Large intestine (tissue), 3 donors: ENCODE measurements at regions not wholly inside any gene's neighbourhood (a gene's known extent, or its start where the extent isn't known, plus 50 kb on each side); places are given as distances from the start of the nearest gene placed in this dataset.
A peak's percentile ranks its signal among the peaks of the same experiment; 100 is the strongest.

Experiments used
- DNase-seq, 2 donors: peaks; one replicate each; pipeline versions ENCODE4 v3.0.0 to v3.0.0-alpha.2; 2013
- H3K27ac ChIP-seq: one replicate; pipeline ENCODE4 v1.5.1; 2013; ENCODE audit warnings: low read length
- H3K27me3 ChIP-seq: 2 replicates; pipeline ENCODE4 v1.6.1; 2013; ENCODE audit warnings: low read length; ENCODE audit not compliant: control insufficient read depth, insufficient read depth
- H3K36me3 ChIP-seq: 2 replicates; pipeline ENCODE4 v1.6.1; 2013; ENCODE audit warnings: low read length; ENCODE audit not compliant: control insufficient read depth, insufficient read depth
- H3K4me1 ChIP-seq: one replicate; pipeline ENCODE4 v1.6.1; 2013; ENCODE audit warnings: low read length; ENCODE audit not compliant: control insufficient read depth, insufficient read depth
- H3K4me3 ChIP-seq: one replicate; pipeline ENCODE4 v1.5.1; 2013; ENCODE audit warnings: low read length
- H3K9me3 ChIP-seq: one replicate; pipeline ENCODE4 v1.6.1; 2013; ENCODE audit warnings: mild to moderate bottlenecking, low read depth, low read length, moderate library complexity; ENCODE audit not compliant: control insufficient read depth
- WGBS: methylation state at CpG from one replicate; pipeline ENCODE4 v1.1.5; 2013; ENCODE audit warnings: low lambda C conversion rate; ENCODE audit not compliant: insufficient coverage; 5-methylcytosine and 5-hydroxymethylcytosine counted together

GRCh38 chr1:58933599-58933926 lies 149.7 kb upstream of the JUN start:
- Histone ChIP-seq H3K27ac (peak overlapping the region; percentile 97), H3K36me3 (no peaks in the 10 kb centered on the region), H3K27me3 (no peaks in the 10 kb centered on the region), H3K4me1 (peaks cover 45% of the 10 kb centered on the region), H3K4me3 (no peak overlapping the region), H3K9me3 (no peaks in the 10 kb centered on the region)
- no peak for DNase-seq
- WGBS: no CpG with 5 or more reads among the region's 2 CpGs

GRCh38 chr1:58934706-58935105 lies 150.9 kb upstream of the JUN start:
- WGBS: no CpG with 5 or more reads among the region's 3 CpGs
- H3K36me3 ChIP-seq: no peaks in the 10 kb centered on the region
- H3K4me3 ChIP-seq: no peak overlapping the region
- H3K4me1 ChIP-seq: peaks cover 35% of the 10 kb centered on the region
- no peak for DNase-seq
- H3K9me3 ChIP-seq: no peaks in the 10 kb centered on the region
- H3K27ac ChIP-seq: no peak overlapping the region
- no peaks in the 10 kb centered on the region for H3K27me3 ChIP-seq

GRCh38 chr1:58936973-58937372 lies 153.1 kb upstream of the JUN start:
- DNase-seq: no peak
- no peaks in the 10 kb centered on the region for H3K9me3 ChIP-seq
- H3K4me1 ChIP-seq: peaks cover 17% of the 10 kb centered on the region
- WGBS: no CpG with 5 or more reads among the region's 2 CpGs
- H3K27me3 ChIP-seq: no peaks in the 10 kb centered on the region
- no peak overlapping the region for H3K4me3 ChIP-seq
- no peaks in the 10 kb centered on the region for H3K36me3 ChIP-seq
- H3K27ac ChIP-seq: no peak overlapping the region

GRCh38 chr1:58939146-58939545 lies 155.3 kb upstream of the JUN start:
- Histone ChIP-seq H3K9me3 (no peaks in the 10 kb centered on the region), H3K27ac (no peak overlapping the region), H3K4me1 (peaks cover 5% of the 10 kb centered on the region), H3K36me3 (no peaks in the 10 kb centered on the region), H3K27me3 (no peaks in the 10 kb centered on the region), H3K4me3 (no peak overlapping the region)
- no CpG with 5 or more reads among the region's 2 CpGs for WGBS
- DNase-seq: no peak

- no peak for DNase-seq
- Histone ChIP-seq H3K27ac (no peak overlapping the region), H3K27me3 (no peaks in the 10 kb centered on the region), H3K36me3 (no peaks in the 10 kb centered on the region), H3K9me3 (no peaks in the 10 kb centered on the region), H3K4me3 (no peak overlapping the region), H3K4me1 (peaks cover 5% of the 10 kb centered on the region)
- WGBS: 80% methylated on average over 1 of the region's 6 CpGs
Measured at GRCh38 chr1:58939666-58940370, 156.0 kb upstream of the JUN start.

- DNase-seq: no peak
- no CpG with 5 or more reads among the region's 4 CpGs for WGBS
- Histone ChIP-seq H3K27me3 (no peaks in the 10 kb centered on the region), H3K27ac (no peak overlapping the region), H3K9me3 (no peaks in the 10 kb centered on the region), H3K4me3 (no peak overlapping the region), H3K4me1 (peaks cover 5% of the 10 kb centered on the region), H3K36me3 (no peaks in the 10 kb centered on the region)
Measured at GRCh38 chr1:58941471-58942289, 157.8 kb upstream of the JUN start.

- H3K9me3 ChIP-seq: no peaks in the 10 kb centered on the region
- WGBS: no CpG with 5 or more reads among the region's 5 CpGs
- H3K36me3 ChIP-seq: no peaks in the 10 kb centered on the region
- DNase-seq: no peak
- no peak overlapping the region for H3K27ac ChIP-seq
- H3K4me3 ChIP-seq: no peak overlapping the region
- no peaks in the 10 kb centered on the region for H3K27me3 ChIP-seq
- peaks cover 5% of the 10 kb centered on the region for H3K4me1 ChIP-seq
Measured at GRCh38 chr1:58942759-58943191, 158.9 kb upstream of the JUN start.

- no peak for DNase-seq
- Histone ChIP-seq H3K9me3 (no peaks in the 10 kb centered on the region), H3K27ac (no peak overlapping the region), H3K4me3 (no peak overlapping the region), H3K4me1 (peaks cover 5% of the 10 kb centered on the region), H3K27me3 (no peaks in the 10 kb centered on the region), H3K36me3 (no peaks in the 10 kb centered on the region)
- WGBS: no CpG with 5 or more reads among the region's 4 CpGs
Measured at GRCh38 chr1:58943776-58944175, 159.9 kb upstream of the JUN start.

- Histone ChIP-seq H3K9me3 (no peaks in the 10 kb centered on the region), H3K27ac (no peak overlapping the region), H3K36me3 (no peaks in the 10 kb centered on the region), H3K27me3 (no peaks in the 10 kb centered on the region), H3K4me1 (peaks cover 5% of the 10 kb centered on the region), H3K4me3 (no peak overlapping the region)
- no CpG with 5 or more reads among the region's 3 CpGs for WGBS
- DNase-seq: no peak
Measured at GRCh38 chr1:58944439-58944838, 160.6 kb upstream of the JUN start.

- no peak overlapping the region for H3K27ac ChIP-seq
- H3K36me3 ChIP-seq: no peaks in the 10 kb centered on the region
- WGBS: no CpG with 5 or more reads among the region's 4 CpGs
Measured at GRCh38 chr1:58946390-58946789, 162.5 kb upstream of the JUN start.

GRCh38 chr1:58948671-58949070 lies 164.8 kb upstream of the JUN start:
- H3K36me3 ChIP-seq: no peaks in the 10 kb centered on the region
- no peak overlapping the region for H3K4me3 ChIP-seq
- no peaks in the 10 kb centered on the region for H3K27me3 ChIP-seq
- H3K4me1 ChIP-seq: no peaks in the 10 kb centered on the region
- no peak for DNase-seq
- H3K27ac ChIP-seq: no peak overlapping the region
- no peaks in the 10 kb centered on the region for H3K9me3 ChIP-seq

More at GRCh38 chr1:58946390-58946789, 162.5 kb upstream of the JUN start:
- DNase-seq: no peak
- H3K27me3 ChIP-seq: no peaks in the 10 kb centered on the region
- peaks cover 5% of the 10 kb centered on the region for H3K4me1 ChIP-seq
- no peak overlapping the region for H3K4me3 ChIP-seq
- H3K9me3 ChIP-seq: no peaks in the 10 kb centered on the region
